HepG2 (cell line): ENCODE measurements at regions not wholly inside any gene's neighbourhood (a gene's known extent, or its start where the extent isn't known, plus 50 kb on each side); places are given as distances from the start of the nearest gene placed in this dataset.

Experiments used
- ATAC-seq: fragments of 200-7000 bp; cut with Tn5 transposase; 3 replicates; pipeline ENCODE4 v1.9.1; 2020; ENCODE audit warnings: mild to moderate bottlenecking, moderate library complexity
- BruUV-seq: library from RNA; stranded (reverse); fragments of 400-500 nt; replicated peaks from 2 replicates; lab custom pipeline; 2021; lab: Mats Ljungman, UMichigan
- CTCF ChIA-PET: fragments of 300-600 bp; formaldehyde crosslinking; extraction: SDS; loops from one replicate; lab custom pipeline; 2021; ENCODE audit warnings: low total read pairs, inconsistent platforms, low intra/inter-chr PET ratio; lab: Yijun Ruan, JAX
- POLR2A ChIA-PET: fragments of 350-600 bp; sonication (Branson Sonifier 250); formaldehyde crosslinking; loops from one replicate; lab custom pipeline; 2020; ENCODE audit warnings: antibody characterized with exemption, inconsistent platforms; lab: Yijun Ruan, JAX
- DNase-seq: peaks from one replicate; pipeline ENCODE4 v3.0.0-alpha.2; 2015; ENCODE audit warnings: low spot score
- FAIRE-seq: peaks from 3 replicates; lab custom pipeline; 2011; peaks lifted over from hg19 to GRCh38; lab: Jason Lieb, UNC
- H2AFZ ChIP-seq: one replicate; pipeline ENCODE4 v1.6.1; 2011; ENCODE audit warnings: low read length, inconsistent platforms
- H3K27ac ChIP-seq: fragments of 300-600 bp; 3 replicates; pipeline ENCODE4 v1.8.0; 2011; ENCODE audit warnings: mixed run types, mild to moderate bottlenecking, mixed read lengths, low read length, inconsistent platforms; ENCODE audit not compliant: insufficient read depth; ENCODE audit errors: extremely low read length
- H3K27me3 ChIP-seq, 2 experiments: fragments of 200-600 bp in 1 of 2; 2 replicates in 1 of 2; 3 replicates in 1 of 2; pipeline versions ENCODE4 v1.6.0 to v1.8.0; 2011; ENCODE audit warnings: low read length in 2 of 2, mild to moderate bottlenecking in 2 of 2, moderate library complexity in 2 of 2, inconsistent platforms in 1 of 2; ENCODE audit not compliant: insufficient read depth in 2 of 2, control insufficient read depth in 1 of 2
- H3K36me3 ChIP-seq, 2 experiments: fragments of 200-600 bp in 1 of 2; replicated peaks in 1 of 2; 2 replicates in 1 of 2; 3 replicates in 1 of 2; pipeline versions ENCODE4 v1.5.1 to v1.8.0; 2011; ENCODE audit warnings: low read length in 2 of 2, inconsistent platforms in 1 of 2; ENCODE audit not compliant: insufficient read depth in 2 of 2, control insufficient read depth in 1 of 2
- H3K4me1 ChIP-seq: 2 replicates; pipeline ENCODE4 v1.5.1; 2012; ENCODE audit warnings: low read length, inconsistent platforms; ENCODE audit not compliant: insufficient read depth
- H3K4me2 ChIP-seq: 2 replicates; pipeline ENCODE4 v1.6.0; 2011; ENCODE audit warnings: low read depth, low read length, inconsistent platforms
- H3K4me3 ChIP-seq, 3 experiments: fragments of 200-600 bp in 1 of 3; sonication (generic), shearing (Covaris generic) in 1 of 3; replicated peaks in 1 of 3; 2 replicates each; pipeline ENCODE4 v1.5.1; 2011 to 2016; ENCODE audit warnings: low read length in 3 of 3, inconsistent platforms in 2 of 3, low read depth in 2 of 3, mild to moderate bottlenecking in 2 of 3, control low read depth in 1 of 3, mixed read lengths in 1 of 3; ENCODE audit not compliant: insufficient read depth in 1 of 3
- H3K79me2 ChIP-seq: one replicate; pipeline ENCODE4 v1.6.1; 2011; ENCODE audit warnings: low read length, inconsistent platforms; ENCODE audit not compliant: insufficient read depth
- H3K9ac ChIP-seq: 2 replicates; pipeline ENCODE4 v1.6.0; 2011; ENCODE audit warnings: mild to moderate bottlenecking, low read depth, low read length, inconsistent platforms; ENCODE audit not compliant: insufficient read depth
- H3K9me3 ChIP-seq: 2 replicates; pipeline ENCODE4 v1.5.1; 2012; ENCODE audit warnings: mild to moderate bottlenecking, low read length
- H4K20me1 ChIP-seq: 2 replicates; pipeline ENCODE4 v1.6.0; 2011; ENCODE audit warnings: inconsistent platforms, mild to moderate bottlenecking, low read length, moderate library complexity; ENCODE audit not compliant: insufficient read depth
- ATF7 ChIP-seq, 2 experiments: fragments of 450-650 bp in 1 of 2; sonication (generic) in 1 of 2; formaldehyde crosslinking in 1 of 2; IDR thresholded peaks; 2 replicates each; pipeline versions ENCODE4 v1.4.0 to v1.6.1; 2016 to 2020; ENCODE audit warnings: antibody characterized with exemption in 1 of 2, mild to moderate bottlenecking in 1 of 2, missing genetic modification reagents in 1 of 2
- HNF1B ChIP-seq: sonication (generic); formaldehyde crosslinking; IDR thresholded peaks from 2 replicates; pipeline ENCODE4 v1.5.1; 2020; ENCODE audit warnings: mild to moderate bottlenecking, moderate library complexity, missing genetic modification reagents
- KDM4B ChIP-seq: sonication (generic); formaldehyde crosslinking; IDR thresholded peaks from 2 replicates; pipeline ENCODE4 v1.4.0; 2020; ENCODE audit warnings: missing genetic modification reagents
- RARA ChIP-seq: IDR thresholded peaks from 2 replicates; pipeline ENCODE4 v1.6.1; 2016; ENCODE audit warnings: missing genetic modification reagents, missing compliant biosample characterization
- TAF15 ChIP-seq: fragments of 200-400 bp; formaldehyde crosslinking; IDR thresholded peaks from one replicate; pipeline ENCODE4 v1.6.1; 2018; ENCODE audit warnings: mild to moderate bottlenecking, low read depth, low read length; ENCODE audit not compliant: poor library complexity, severe bottlenecking
- ZBTB26 ChIP-seq: IDR thresholded peaks from 2 replicates; pipeline ENCODE4 v1.6.1; 2016; ENCODE audit warnings: missing compliant biosample characterization, missing genetic modification reagents, borderline replicate concordance
- ZHX2 ChIP-seq, 2 experiments: sonication (generic) in 1 of 2; formaldehyde crosslinking in 1 of 2; IDR thresholded peaks; 2 replicates each; pipeline versions ENCODE4 v1.6.1 to v1.9.0; 2014 to 2022; ENCODE audit warnings: antibody characterized with exemption in 1 of 2, borderline replicate concordance in 1 of 2, inconsistent platforms in 1 of 2, low read depth in 1 of 2, missing genetic modification reagents in 1 of 2
- ZNF790 ChIP-seq: sonication (generic); formaldehyde crosslinking; IDR thresholded peaks from 2 replicates; pipeline ENCODE4 v1.8.0; 2022; ENCODE audit warnings: missing genetic modification reagents, mild to moderate bottlenecking, borderline replicate concordance
- WGBS: methylation state at CpG from one replicate; pipeline ENCODE4 v1.1.6; 2017; ENCODE audit warnings: low lambda C conversion rate; 5-methylcytosine and 5-hydroxymethylcytosine counted together
- in situ Hi-C: cut with HindIII; loops from 2 replicates; pipeline ENCODE4 v1.10.0; 2017; ENCODE audit warnings: low pct_unique_long_range_greater_than_20kb; ENCODE audit not compliant: extremely low pct_ligation_motif_present
- intact Hi-C: fragments of 100-400 bp; cut with micrococcal nuclease; formaldehyde crosslinking; loops from one replicate; pipeline ENCODE4 v1.10.0; 2022; ENCODE audit not compliant: unreplicated experiment

- no peak for ATAC-seq
These were observed 310.8 kb upstream of the MGAT5 start for GRCh38 chr2:133943108-133943507.

More at GRCh38 chr2:133943108-133943507, 310.8 kb upstream of the MGAT5 start:
- 27% methylated on average over 5 of the region's 5 CpGs for WGBS
- TF ChIP-seq ZBTB26 (CRISPR knock-in tag): no peak
- TF ChIP-seq RARA: no peak
- no peak for TF ChIP-seq ZHX2 (IDR thresholded peaks at IDR 0.05; ENCODE audit: low read depth)
- TF ChIP-seq ZHX2 (CRISPR knock-in tag; IDR thresholded peaks at IDR 0.05; ENCODE audit: borderline replicate concordance): no peak
- TF ChIP-seq ZNF790 (CRISPR knock-in tag): no peak
- no peak for TF ChIP-seq ATF7 (IDR thresholded peaks at IDR 0.05)
- TF ChIP-seq ATF7 (CRISPR knock-in tag; IDR thresholded peaks at IDR 0.05): no peak
- TF ChIP-seq HNF1B: no peak
- no peak for TF ChIP-seq TAF15
- TF ChIP-seq KDM4B (CRISPR knock-in tag): no peak
- Histone ChIP-seq H3K4me2 (no peak overlapping the region), H3K27ac (no peak overlapping the region), H3K4me3 (no peak overlapping the region), H3K9me3 (no peaks in the 10 kb centered on the region), H2AFZ (no peak overlapping the region), H3K79me2 (no peaks in the 10 kb centered on the region), H3K36me3 (no peaks in the 10 kb centered on the region), H3K9ac (no peak overlapping the region), H4K20me1 (no peaks in the 10 kb centered on the region), H3K4me1 (no peaks in the 10 kb centered on the region), H3K27me3 (0 out of 5 replicates have a peak, but pooled peaks cover 0 to 2% of the 10 kb centered on the region in 2 experiments)
- no peak for DNase-seq
- FAIRE-seq: no peak
- no TSS peak for BruUV-seq
- POLR2A ChIA-PET: no interaction called here
- intact Hi-C loops (no loop called here), in situ Hi-C loops (no loop called here)
- CTCF ChIA-PET: no interaction called here
